GM23248 (cell line): ENCODE measurements at regions not wholly inside any gene's neighbourhood (a gene's known extent, or its start where the extent isn't known, plus 50 kb on each side); places are given as distances from the start of the nearest gene placed in this dataset.

Experiments
- DNase-seq: peaks from one replicate; pipeline ENCODE4 v3.0.0-alpha.2; 2015
- H2AFZ ChIP-seq: fragments of 200-600 bp; sonication (generic); 2 replicates; pipeline ENCODE4 v1.6.1; 2016; ENCODE audit warnings: antibody characterized with exemption
- H3F3A ChIP-seq: fragments of 200-600 bp; sonication (generic); 2 replicates; pipeline ENCODE4 v1.6.1; 2016; ENCODE audit warnings: mild to moderate bottlenecking, antibody characterized with exemption, mixed run types; ENCODE audit not compliant: insufficient read depth
- H3K27ac ChIP-seq: fragments of 200-600 bp; sonication (generic); 2 replicates; pipeline ENCODE4 v1.5.1; 2016; ENCODE audit warnings: mild to moderate bottlenecking
- H3K27me3 ChIP-seq: fragments of 200-600 bp; sonication (generic); replicated peaks from 2 replicates; pipeline ENCODE4 v1.6.1; 2016; ENCODE audit warnings: mild to moderate bottlenecking; ENCODE audit not compliant: insufficient read depth
- H3K36me3 ChIP-seq: fragments of 200-600 bp; sonication (generic); 2 replicates; pipeline ENCODE4 v1.6.1; 2016; ENCODE audit warnings: low read depth, mild to moderate bottlenecking
- H3K4me1 ChIP-seq: fragments of 200-600 bp; sonication (generic); 2 replicates; pipeline ENCODE4 v1.6.1; 2016; ENCODE audit warnings: mild to moderate bottlenecking; ENCODE audit not compliant: insufficient read depth
- H3K4me2 ChIP-seq: fragments of 200-600 bp; sonication (generic); one replicate; pipeline ENCODE4 v1.6.1; 2016; ENCODE audit warnings: mild to moderate bottlenecking; ENCODE audit not compliant: unreplicated experiment
- H3K4me3 ChIP-seq: fragments of 200-600 bp; sonication (generic); 2 replicates; pipeline ENCODE4 v1.5.1; 2016; ENCODE audit warnings: mild to moderate bottlenecking
- H3K79me2 ChIP-seq: fragments of 200-600 bp; sonication (generic); 2 replicates; pipeline ENCODE4 v1.6.1; 2016; ENCODE audit warnings: mild to moderate bottlenecking; ENCODE audit not compliant: insufficient read depth
- H3K9ac ChIP-seq: fragments of 200-600 bp; sonication (generic); 2 replicates; pipeline ENCODE4 v1.6.1; 2016; ENCODE audit warnings: mild to moderate bottlenecking
- H3K9me2 ChIP-seq: fragments of 200-600 bp; sonication (generic); 2 replicates; pipeline ENCODE4 v1.6.1; 2016; ENCODE audit warnings: mixed run types, mild to moderate bottlenecking, moderate library complexity; ENCODE audit not compliant: insufficient read depth
- H3K9me3 ChIP-seq: fragments of 200-600 bp; sonication (generic); one replicate; pipeline ENCODE4 v1.6.1; 2017; ENCODE audit warnings: low read depth
- H4K20me1 ChIP-seq: fragments of 200-600 bp; sonication (generic); 2 replicates; pipeline ENCODE4 v1.6.0; 2016; ENCODE audit not compliant: insufficient read depth
- EZH2 ChIP-seq: fragments of 200-600 bp; sonication (generic); IDR thresholded peaks from 2 replicates; pipeline ENCODE4 v1.6.1; 2018; ENCODE audit warnings: antibody characterized with exemption, mild to moderate bottlenecking; ENCODE audit not compliant: insufficient read depth, poor library complexity, severe bottlenecking
- EZH2phosphoT487 ChIP-seq: fragments of 200-600 bp; sonication (generic); IDR thresholded peaks from 2 replicates; pipeline ENCODE4 v1.6.1; 2018; ENCODE audit warnings: antibody characterized with exemption, moderate library complexity, mild to moderate bottlenecking, low read depth; ENCODE audit not compliant: insufficient read depth
- WGBS, 2 experiments: methylation state at CpG; one replicate each; pipeline ENCODE4 v1.1.6; 2015 to 2017; ENCODE audit warnings: low lambda C conversion rate in 2 of 2, low coverage in 1 of 2; ENCODE audit errors: missing lambda C conversion rate in 2 of 2; 5-methylcytosine and 5-hydroxymethylcytosine counted together
- in situ Hi-C: fragments of 300-500 bp; cut with MboI; formaldehyde crosslinking; loops from 2 replicates; pipeline ENCODE4 v1.15.0; 2020

DNA sequence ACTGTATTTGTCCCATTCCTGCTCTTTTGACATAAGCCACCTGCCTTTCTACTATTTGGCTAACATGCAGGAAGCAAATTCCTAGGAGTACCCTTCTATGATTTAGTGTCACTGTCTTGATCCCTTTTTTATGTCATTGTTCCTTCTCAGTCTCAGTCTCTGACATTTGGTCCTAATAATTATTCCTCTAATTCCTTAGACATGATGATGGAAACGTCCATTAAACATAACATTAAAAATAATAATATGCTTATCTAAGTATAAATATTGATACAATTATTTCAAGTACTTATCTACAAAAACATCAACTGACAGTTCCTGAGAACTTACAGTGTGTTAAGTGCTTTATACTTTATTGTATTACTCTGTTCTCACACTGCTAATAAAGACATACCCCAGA lies 857.0 kb upstream of the LCORL start:
- WGBS, 2 experiments = 0 to 4% methylated on average over 1 of the region's 1 CpG

DNA sequence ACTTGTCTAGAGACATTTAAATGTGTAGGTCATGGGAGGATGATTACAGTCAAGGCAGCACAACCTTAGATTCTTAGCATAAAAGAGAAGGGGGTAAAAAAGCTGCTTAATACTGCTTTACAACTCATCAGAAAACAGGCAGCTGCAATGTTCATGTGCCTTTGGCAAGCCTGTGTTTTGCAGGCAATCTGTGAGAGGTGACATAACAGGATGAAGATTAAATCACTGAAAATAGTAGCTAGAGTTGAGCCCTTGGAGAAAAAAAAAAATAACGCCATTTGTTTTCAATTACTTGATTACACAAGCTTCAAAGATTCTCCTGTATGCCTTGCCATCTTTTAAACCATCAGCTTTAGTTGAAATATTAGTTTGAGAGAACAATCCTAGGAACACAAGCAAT lies 847.6 kb upstream of the LCORL start:
- Histone ChIP-seq H3K9ac (no peak overlapping the region), H3K9me3 (no peaks in the 10 kb centered on the region), H2AFZ (no peak overlapping the region), H3F3A (no peaks in the 10 kb centered on the region), H4K20me1 (no peaks in the 10 kb centered on the region), H3K4me2 (no peak overlapping the region), H3K36me3 (no peaks in the 10 kb centered on the region), H3K27me3 (no peaks in the 10 kb centered on the region), H3K27ac (no peak overlapping the region), H3K4me1 (no peaks in the 10 kb centered on the region), H3K79me2 (no peaks in the 10 kb centered on the region), H3K9me2 (no peaks in the 10 kb centered on the region), H3K4me3 (no peak overlapping the region)
- 0% methylated on average over 1 of the region's 1 CpG for WGBS, 2 experiments
- in situ Hi-C loops = no loop called here
- TF ChIP-seq EZH2 = no peak
- TF ChIP-seq EZH2phosphoT487 = no peak
- DNase-seq = no peak

More for the DNA sequence above, 857.0 kb upstream of the LCORL start:
- DNase-seq = no peak
- Histone ChIP-seq H3F3A (no peaks in the 10 kb centered on the region), H3K4me3 (no peak overlapping the region), H3K4me1 (peaks cover 4% of the 10 kb centered on the region; the same call in 1 of the 2 replicates), H4K20me1 (no peaks in the 10 kb centered on the region), H3K27ac (no peak overlapping the region), H3K9me2 (no peaks in the 10 kb centered on the region), H3K27me3 (no peaks in the 10 kb centered on the region), H2AFZ (no peak overlapping the region), H3K9ac (no peak overlapping the region), H3K79me2 (no peaks in the 10 kb centered on the region), H3K36me3 (no peaks in the 10 kb centered on the region), H3K4me2 (no peak overlapping the region), H3K9me3 (no peaks in the 10 kb centered on the region)
- in situ Hi-C loops = no loop called here
- TF ChIP-seq EZH2phosphoT487 = no peak
- TF ChIP-seq EZH2 = no peak

DNA sequence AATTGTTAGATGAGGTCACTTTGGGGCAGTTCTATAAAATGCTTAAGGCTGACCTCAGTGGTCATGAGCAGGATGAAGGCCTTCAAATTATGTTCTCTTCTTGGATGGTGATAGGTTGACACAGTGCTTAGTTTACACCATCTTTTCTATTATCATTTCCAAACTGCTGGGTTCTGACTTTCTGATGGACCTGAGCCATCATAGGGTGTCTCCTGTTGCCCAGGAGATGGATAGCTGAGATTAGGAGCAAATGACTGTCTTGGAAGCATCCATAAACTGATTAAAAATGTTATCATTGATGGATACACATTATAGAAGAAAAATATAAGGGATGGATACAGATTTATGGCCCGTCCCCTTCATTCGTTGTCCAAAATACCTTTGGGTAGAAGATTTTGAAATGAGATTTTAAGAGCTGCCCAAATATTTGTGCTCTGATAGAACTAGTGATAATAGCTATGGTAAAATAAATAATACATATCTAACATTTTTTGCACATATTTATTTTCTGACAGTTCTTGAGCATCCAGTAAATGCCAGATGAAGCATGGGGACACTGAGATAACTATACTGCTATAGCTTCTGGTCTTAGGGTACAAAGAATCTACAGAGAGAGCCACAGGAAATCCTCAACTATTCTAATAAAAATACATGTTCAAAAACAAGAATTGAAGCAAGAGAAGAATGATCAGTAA lies 839.4 kb upstream of the LCORL start:
- no peak for TF ChIP-seq EZH2phosphoT487
- TF ChIP-seq EZH2 = no peak
- no peak overlapping the region for H3K9ac ChIP-seq
- H3K4me2 ChIP-seq = no peak overlapping the region
- no peaks in the 10 kb centered on the region for H3F3A ChIP-seq
- no peaks in the 10 kb centered on the region for H3K4me1 ChIP-seq
- no peak for DNase-seq
- WGBS, 2 experiments = 11 to 15% methylated on average over 2 of the region's 2 CpGs
- in situ Hi-C loops = no loop called here
- no peak overlapping the region for H3K4me3 ChIP-seq
- H3K79me2 ChIP-seq = no peaks in the 10 kb centered on the region
- H3K36me3 ChIP-seq = no peaks in the 10 kb centered on the region
- H3K27me3 ChIP-seq = no peaks in the 10 kb centered on the region
- H3K27ac ChIP-seq = no peak overlapping the region
- no peak overlapping the region for H2AFZ ChIP-seq
- no peaks in the 10 kb centered on the region for H3K9me2 ChIP-seq
- H3K9me3 ChIP-seq = no peaks in the 10 kb centered on the region
- no peaks in the 10 kb centered on the region for H4K20me1 ChIP-seq

DNA sequence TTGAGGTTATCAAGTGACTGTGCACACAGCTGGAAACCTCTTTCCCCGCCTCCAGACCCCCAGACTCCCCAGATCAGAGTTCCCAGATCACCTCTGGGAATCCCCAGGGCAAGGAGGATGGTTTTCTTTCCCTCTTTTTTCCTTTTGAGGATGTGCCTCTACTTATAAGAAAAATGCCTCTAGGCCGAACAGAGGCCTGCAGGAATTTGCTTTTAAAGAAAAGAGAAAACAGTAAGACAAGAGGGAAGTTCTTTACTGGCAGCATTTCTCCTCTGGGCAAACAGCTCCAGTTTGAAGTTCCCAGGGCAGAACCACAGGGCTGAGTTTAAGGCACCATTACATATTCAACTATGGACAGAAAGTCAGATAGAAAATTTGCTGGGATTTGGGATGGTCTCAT lies 837.9 kb upstream of the LCORL start:
- Histone ChIP-seq H3K4me3 (no peak overlapping the region), H3K9me3 (no peaks in the 10 kb centered on the region), H3K9me2 (no peaks in the 10 kb centered on the region), H3K79me2 (no peaks in the 10 kb centered on the region), H3K4me2 (no peak overlapping the region), H2AFZ (no peak overlapping the region), H3K4me1 (no peaks in the 10 kb centered on the region), H3K27me3 (no peaks in the 10 kb centered on the region), H4K20me1 (no peaks in the 10 kb centered on the region), H3K27ac (no peak overlapping the region), H3K9ac (no peak overlapping the region), H3K36me3 (no peaks in the 10 kb centered on the region), H3F3A (no peaks in the 10 kb centered on the region)
- no peak for DNase-seq
- TF ChIP-seq EZH2 (no peak), EZH2phosphoT487 (no peak)
- WGBS, 2 experiments = 0 to 3% methylated on average over 2 of the region's 2 CpGs
- in situ Hi-C loops = no loop called here
